ENCODE measurements at regions not wholly inside any gene's neighbourhood (a gene's known extent, or its start where the extent isn't known, plus 50 kb on each side); places are given as distances from the start of the nearest gene placed in this dataset.

- no peak overlapping the region for H3K9ac ChIP-seq (ENCODE audit: low read length)
- H3K36me3 ChIP-seq (ENCODE audit: insufficient read depth, low read length), result no peaks in the 10 kb centered on the region
- no peaks in the 10 kb centered on the region for H3K79me2 ChIP-seq (replicated peaks; ENCODE audit: insufficient read depth, low read length)
- H3K27me3 ChIP-seq (ENCODE audit: insufficient read depth, low read depth, low read length), result no peaks in the 10 kb centered on the region
- no peak overlapping the region for H3K4me2 ChIP-seq (ENCODE audit: low read length)
- no peak overlapping the region for H2AFZ ChIP-seq (ENCODE audit: low read depth, low read length)
- no peaks in the 10 kb centered on the region for H4K20me1 ChIP-seq (ENCODE audit: insufficient read depth)
- no peaks in the 10 kb centered on the region for H3K9me3 ChIP-seq (ENCODE audit: low read length)
- no peaks in the 10 kb centered on the region for H3K9me2 ChIP-seq (ENCODE audit: insufficient read depth, low read length)
- no peak overlapping the region for H3K27ac ChIP-seq (ENCODE audit: low read length)
- no peak overlapping the region for H3K4me3 ChIP-seq (ENCODE audit: low read length)
- H3F3A ChIP-seq (ENCODE audit: insufficient read depth, low read length, poor library complexity, severe bottlenecking), result no peaks in the 10 kb centered on the region
- TF ChIP-seq EP300 (conservative IDR thresholded peaks at IDR 0.05; ENCODE audit: poor library complexity, severe bottlenecking) (no peak), MXI1 (conservative IDR thresholded peaks at IDR 0.05; ENCODE audit: poor library complexity, severe bottlenecking) (no peak)
- TF ChIP-seq, protein P1, sequence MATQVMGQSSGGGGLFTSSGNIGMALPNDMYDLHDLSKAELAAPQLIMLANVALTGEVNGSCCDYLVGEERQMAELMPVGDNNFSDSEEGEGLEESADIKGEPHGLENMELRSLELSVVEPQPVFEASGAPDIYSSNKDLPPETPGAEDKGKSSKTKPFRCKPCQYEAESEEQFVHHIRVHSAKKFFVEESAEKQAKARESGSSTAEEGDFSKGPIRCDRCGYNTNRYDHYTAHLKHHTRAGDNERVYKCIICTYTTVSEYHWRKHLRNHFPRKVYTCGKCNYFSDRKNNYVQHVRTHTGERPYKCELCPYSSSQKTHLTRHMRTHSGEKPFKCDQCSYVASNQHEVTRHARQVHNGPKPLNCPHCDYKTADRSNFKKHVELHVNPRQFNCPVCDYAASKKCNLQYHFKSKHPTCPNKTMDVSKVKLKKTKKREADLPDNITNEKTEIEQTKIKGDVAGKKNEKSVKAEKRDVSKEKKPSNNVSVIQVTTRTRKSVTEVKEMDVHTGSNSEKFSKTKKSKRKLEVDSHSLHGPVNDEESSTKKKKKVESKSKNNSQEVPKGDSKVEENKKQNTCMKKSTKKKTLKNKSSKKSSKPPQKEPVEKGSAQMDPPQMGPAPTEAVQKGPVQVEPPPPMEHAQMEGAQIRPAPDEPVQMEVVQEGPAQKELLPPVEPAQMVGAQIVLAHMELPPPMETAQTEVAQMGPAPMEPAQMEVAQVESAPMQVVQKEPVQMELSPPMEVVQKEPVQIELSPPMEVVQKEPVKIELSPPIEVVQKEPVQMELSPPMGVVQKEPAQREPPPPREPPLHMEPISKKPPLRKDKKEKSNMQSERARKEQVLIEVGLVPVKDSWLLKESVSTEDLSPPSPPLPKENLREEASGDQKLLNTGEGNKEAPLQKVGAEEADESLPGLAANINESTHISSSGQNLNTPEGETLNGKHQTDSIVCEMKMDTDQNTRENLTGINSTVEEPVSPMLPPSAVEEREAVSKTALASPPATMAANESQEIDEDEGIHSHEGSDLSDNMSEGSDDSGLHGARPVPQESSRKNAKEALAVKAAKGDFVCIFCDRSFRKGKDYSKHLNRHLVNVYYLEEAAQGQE (IDR thresholded peaks at IDR 0.05; ENCODE audit: borderline replicate concordance), result no peak
Measured at GRCh38 chr18:4831791-4832375, 365.2 kb downstream of the AKAIN1 start.

DNA sequence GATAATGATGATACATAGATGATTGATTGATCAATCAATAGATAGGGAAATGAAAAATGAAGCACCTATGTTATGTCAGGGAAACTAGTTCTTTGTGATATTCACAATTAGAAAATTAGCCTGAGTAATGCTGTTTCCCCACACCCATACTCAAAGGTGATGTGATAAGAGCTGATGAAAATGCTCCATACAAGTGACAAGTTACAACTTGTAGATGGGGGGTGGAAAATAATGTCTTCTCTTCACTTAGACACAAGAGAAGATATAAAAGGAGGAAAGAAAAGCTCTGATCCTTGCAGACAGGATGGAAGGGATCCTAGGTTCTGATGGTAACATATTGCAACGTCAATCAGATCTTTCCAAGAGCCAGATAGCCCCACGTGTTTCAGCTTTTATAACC lies 365.9 kb downstream of the AKAIN1 start:
- no peak overlapping the region for H3K4me3 ChIP-seq (ENCODE audit: low read length)
- H3K4me2 ChIP-seq (ENCODE audit: low read length), result no peak overlapping the region
- no peaks in the 10 kb centered on the region for H3K27me3 ChIP-seq (ENCODE audit: insufficient read depth, low read depth, low read length)
- no peaks in the 10 kb centered on the region for H4K20me1 ChIP-seq (ENCODE audit: insufficient read depth)
- no peaks in the 10 kb centered on the region for H3F3A ChIP-seq (ENCODE audit: insufficient read depth, low read length, poor library complexity, severe bottlenecking)
- H3K9me2 ChIP-seq (ENCODE audit: insufficient read depth, low read length), result no peaks in the 10 kb centered on the region
- H3K9ac ChIP-seq (ENCODE audit: low read length), result no peak overlapping the region
- TF ChIP-seq POLR2AphosphoS5 (IDR thresholded peaks at IDR 0.05) (no peak), MXI1 (conservative IDR thresholded peaks at IDR 0.05; ENCODE audit: poor library complexity, severe bottlenecking) (no peak), TAF1 (IDR thresholded peaks at IDR 0.05; ENCODE audit: low read depth) (no peak), SMC3 (conservative IDR thresholded peaks at IDR 0.05; ENCODE audit: poor library complexity) (no peak), EZH2 (IDR thresholded peaks at IDR 0.05; ENCODE audit: borderline replicate concordance, insufficient read depth, low read length, poor library complexity, severe bottlenecking) (no peak), RAD21 (conservative IDR thresholded peaks at IDR 0.05) (no peak), EP300 (conservative IDR thresholded peaks at IDR 0.05; ENCODE audit: poor library complexity, severe bottlenecking) (no peak)
- TF ChIP-seq, protein P2, sequence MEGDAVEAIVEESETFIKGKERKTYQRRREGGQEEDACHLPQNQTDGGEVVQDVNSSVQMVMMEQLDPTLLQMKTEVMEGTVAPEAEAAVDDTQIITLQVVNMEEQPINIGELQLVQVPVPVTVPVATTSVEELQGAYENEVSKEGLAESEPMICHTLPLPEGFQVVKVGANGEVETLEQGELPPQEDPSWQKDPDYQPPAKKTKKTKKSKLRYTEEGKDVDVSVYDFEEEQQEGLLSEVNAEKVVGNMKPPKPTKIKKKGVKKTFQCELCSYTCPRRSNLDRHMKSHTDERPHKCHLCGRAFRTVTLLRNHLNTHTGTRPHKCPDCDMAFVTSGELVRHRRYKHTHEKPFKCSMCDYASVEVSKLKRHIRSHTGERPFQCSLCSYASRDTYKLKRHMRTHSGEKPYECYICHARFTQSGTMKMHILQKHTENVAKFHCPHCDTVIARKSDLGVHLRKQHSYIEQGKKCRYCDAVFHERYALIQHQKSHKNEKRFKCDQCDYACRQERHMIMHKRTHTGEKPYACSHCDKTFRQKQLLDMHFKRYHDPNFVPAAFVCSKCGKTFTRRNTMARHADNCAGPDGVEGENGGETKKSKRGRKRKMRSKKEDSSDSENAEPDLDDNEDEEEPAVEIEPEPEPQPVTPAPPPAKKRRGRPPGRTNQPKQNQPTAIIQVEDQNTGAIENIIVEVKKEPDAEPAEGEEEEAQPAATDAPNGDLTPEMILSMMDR (IDR thresholded peaks at IDR 0.05; ENCODE audit: poor library complexity, severe bottlenecking), result no peak
- TF ChIP-seq, protein P1 (IDR thresholded peaks at IDR 0.05; ENCODE audit: borderline replicate concordance), result no peak
- H3K79me2 ChIP-seq (replicated peaks; ENCODE audit: insufficient read depth, low read length), result no peaks in the 10 kb centered on the region
- no peaks in the 10 kb centered on the region for H3K9me3 ChIP-seq (ENCODE audit: low read length)
- no peak overlapping the region for H3K27ac ChIP-seq (ENCODE audit: low read length)
- H3K36me3 ChIP-seq (ENCODE audit: insufficient read depth, low read length), result no peaks in the 10 kb centered on the region
- no peak overlapping the region for H2AFZ ChIP-seq (ENCODE audit: low read depth, low read length)

Measured in neural cell (in vitro differentiated cells).